Panc1 (cell line): ENCODE measurements at regions not wholly inside any gene's neighbourhood (a gene's known extent, or its start where the extent isn't known, plus 50 kb on each side); places are given as distances from the start of the nearest gene placed in this dataset.

Source experiments
- ATAC-seq: fragments of 200-7000 bp; cut with Tn5 transposase; 2 replicates; pipeline ENCODE4 v1.9.1; 2020; ENCODE audit warnings: mild to moderate bottlenecking, moderate library complexity
- BruUV-seq: library from RNA; stranded (reverse); fragments of 400-500 nt; replicated peaks from 2 replicates; lab custom pipeline; 2021; lab: Mats Ljungman, UMichigan
- CTCF ChIA-PET: fragments of 300-600 bp; sonication (Branson Sonifier 250); formaldehyde crosslinking; loops from one replicate; lab custom pipeline; 2022; ENCODE audit warnings: antibody characterized with exemption; lab: Charles Lee
- POLR2A ChIA-PET: fragments of 300-600 bp; sonication (Branson Sonifier 250); formaldehyde crosslinking; loops from one replicate; lab custom pipeline; 2022; ENCODE audit warnings: antibody characterized with exemption; lab: Charles Lee
- DNase-seq: peaks from one replicate; pipeline ENCODE4 v3.0.0-alpha.2; 2010; ENCODE audit warnings: low read depth, low spot score
- H3K27ac ChIP-seq: 2 replicates; pipeline ENCODE4 v1.5.1; 2011; ENCODE audit warnings: mild to moderate bottlenecking, low read length, inconsistent platforms
- H3K27me3 ChIP-seq: fragments of 200-500 bp; sonication (Bioruptor generic); 2 replicates; pipeline ENCODE4 v1.6.0; 2014; ENCODE audit warnings: low read length, inconsistent platforms; ENCODE audit not compliant: control insufficient read depth, insufficient read depth
- H3K36me3 ChIP-seq: fragments of 200-500 bp; sonication (Bioruptor generic); 2 replicates; pipeline ENCODE4 v1.5.1; 2014; ENCODE audit warnings: inconsistent platforms, mild to moderate bottlenecking, low read length, moderate library complexity; ENCODE audit not compliant: control insufficient read depth, insufficient read depth
- H3K4me1 ChIP-seq: 2 replicates; pipeline ENCODE4 v1.5.1; 2011; ENCODE audit warnings: inconsistent platforms, mild to moderate bottlenecking, low read length, moderate library complexity; ENCODE audit not compliant: control insufficient read depth, insufficient read depth
- H3K4me3 ChIP-seq, 2 experiments: 2 replicates each; pipeline ENCODE4 v1.5.1; 2011 to 2012; ENCODE audit warnings: low read depth in 2 of 2, low read length in 2 of 2, mild to moderate bottlenecking in 2 of 2, inconsistent platforms in 1 of 2, moderate library complexity in 1 of 2
- H3K9me3 ChIP-seq: fragments of 200-500 bp; sonication (Bioruptor generic); 2 replicates; pipeline ENCODE4 v1.5.1; 2014; ENCODE audit warnings: low read depth, mild to moderate bottlenecking, inconsistent platforms, low read length, moderate library complexity; ENCODE audit not compliant: control insufficient read depth, insufficient read depth
- CTCF ChIP-seq: fragments of 450-650 bp; IDR thresholded peaks from 2 replicates; pipeline ENCODE4 v1.5.1; 2017; ENCODE audit warnings: mild to moderate bottlenecking
- POLR2AphosphoS5 ChIP-seq: IDR thresholded peaks from 2 replicates; pipeline ENCODE4 v1.6.1; 2012; ENCODE audit warnings: mild to moderate bottlenecking, low read depth, low read length, moderate library complexity
- SIN3A ChIP-seq: IDR thresholded peaks from 2 replicates; pipeline ENCODE4 v1.6.1; 2012; ENCODE audit warnings: low read depth, mild to moderate bottlenecking, low read length, moderate library complexity, borderline replicate concordance; ENCODE audit not compliant: insufficient read depth
- TCF7L2 ChIP-seq: IDR thresholded peaks from 2 replicates; pipeline ENCODE4 v1.6.1; 2011; ENCODE audit warnings: mild to moderate bottlenecking, low read depth, low read length, inconsistent platforms
- in situ Hi-C: cut with HindIII; loops from 2 replicates; pipeline ENCODE4 v1.10.0; 2016; ENCODE audit warnings: low sequenced_read_pairs, low pct_unique_long_range_greater_than_20kb
- intact Hi-C: fragments of 100-400 bp; cut with micrococcal nuclease; formaldehyde crosslinking; loops from one replicate; pipeline ENCODE4 v1.10.0; 2022; ENCODE audit not compliant: unreplicated experiment
- TF ChIP-seq, protein P1 (sequence below), 2 experiments: IDR thresholded peaks; 2 replicates each; pipeline ENCODE4 v1.6.1; 2011 to 2012; ENCODE audit warnings: low read depth in 2 of 2, control low read depth in 1 of 2, low read length in 1 of 2, mild to moderate bottlenecking in 1 of 2, moderate library complexity in 1 of 2; ENCODE audit not compliant: insufficient read depth in 1 of 2

- TF ChIP-seq POLR2AphosphoS5 (no peak), CTCF (no peak), SIN3A (no peak), TCF7L2 (no peak)
- TF ChIP-seq, protein P1, sequence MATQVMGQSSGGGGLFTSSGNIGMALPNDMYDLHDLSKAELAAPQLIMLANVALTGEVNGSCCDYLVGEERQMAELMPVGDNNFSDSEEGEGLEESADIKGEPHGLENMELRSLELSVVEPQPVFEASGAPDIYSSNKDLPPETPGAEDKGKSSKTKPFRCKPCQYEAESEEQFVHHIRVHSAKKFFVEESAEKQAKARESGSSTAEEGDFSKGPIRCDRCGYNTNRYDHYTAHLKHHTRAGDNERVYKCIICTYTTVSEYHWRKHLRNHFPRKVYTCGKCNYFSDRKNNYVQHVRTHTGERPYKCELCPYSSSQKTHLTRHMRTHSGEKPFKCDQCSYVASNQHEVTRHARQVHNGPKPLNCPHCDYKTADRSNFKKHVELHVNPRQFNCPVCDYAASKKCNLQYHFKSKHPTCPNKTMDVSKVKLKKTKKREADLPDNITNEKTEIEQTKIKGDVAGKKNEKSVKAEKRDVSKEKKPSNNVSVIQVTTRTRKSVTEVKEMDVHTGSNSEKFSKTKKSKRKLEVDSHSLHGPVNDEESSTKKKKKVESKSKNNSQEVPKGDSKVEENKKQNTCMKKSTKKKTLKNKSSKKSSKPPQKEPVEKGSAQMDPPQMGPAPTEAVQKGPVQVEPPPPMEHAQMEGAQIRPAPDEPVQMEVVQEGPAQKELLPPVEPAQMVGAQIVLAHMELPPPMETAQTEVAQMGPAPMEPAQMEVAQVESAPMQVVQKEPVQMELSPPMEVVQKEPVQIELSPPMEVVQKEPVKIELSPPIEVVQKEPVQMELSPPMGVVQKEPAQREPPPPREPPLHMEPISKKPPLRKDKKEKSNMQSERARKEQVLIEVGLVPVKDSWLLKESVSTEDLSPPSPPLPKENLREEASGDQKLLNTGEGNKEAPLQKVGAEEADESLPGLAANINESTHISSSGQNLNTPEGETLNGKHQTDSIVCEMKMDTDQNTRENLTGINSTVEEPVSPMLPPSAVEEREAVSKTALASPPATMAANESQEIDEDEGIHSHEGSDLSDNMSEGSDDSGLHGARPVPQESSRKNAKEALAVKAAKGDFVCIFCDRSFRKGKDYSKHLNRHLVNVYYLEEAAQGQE (IDR thresholded peaks at IDR 0.05; ENCODE audit: insufficient read depth in 1 of 2, low read depth in 2 of 2, low read length in 1 of 2), result no peak
- H3K4me1 ChIP-seq, result no peaks in the 10 kb centered on the region
- H3K4me3 ChIP-seq, result no peak overlapping the region
- BruUV-seq, result no TSS peak
- H3K27ac ChIP-seq, result no peak overlapping the region
- no peaks in the 10 kb centered on the region for H3K9me3 ChIP-seq
- intact Hi-C loops, result no loop called here
- ChIA-PET CTCF (no interaction called here), POLR2A (no interaction called here)
- no peak for DNase-seq
- no peaks in the 10 kb centered on the region for H3K36me3 ChIP-seq
- no peak for ATAC-seq
- in situ Hi-C loops, result no loop called here
- H3K27me3 ChIP-seq, result no peaks in the 10 kb centered on the region
Measured at GRCh38 chr5:56538580-56538979, 276.8 kb upstream of the MAP3K1 start.

DNA sequence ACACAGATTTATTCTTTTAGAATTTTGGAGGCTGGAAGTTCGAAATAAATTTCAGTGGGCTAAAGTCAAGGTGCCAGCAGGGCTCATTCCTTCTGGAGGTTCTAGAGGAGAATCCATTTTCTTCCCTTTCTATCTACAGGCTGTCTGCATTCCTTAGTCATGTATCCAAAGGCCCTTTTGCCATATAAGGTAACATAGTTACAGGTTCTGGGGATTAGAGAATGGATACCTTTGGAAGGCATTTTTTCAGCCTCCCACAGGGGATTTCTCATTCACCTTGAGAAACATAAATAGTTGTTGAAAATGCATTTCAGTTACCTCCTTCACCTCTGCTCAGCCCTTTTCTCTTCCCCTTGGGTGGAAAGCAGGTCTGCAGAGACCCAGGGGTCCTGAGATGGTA lies 280.0 kb upstream of the MAP3K1 start:
- no peak for DNase-seq
- H3K27me3 ChIP-seq, result no peaks in the 10 kb centered on the region
- POLR2A ChIA-PET, result no interaction called here
- H3K9me3 ChIP-seq, result no peaks in the 10 kb centered on the region
- no peak overlapping the region for H3K27ac ChIP-seq
- ATAC-seq, result no peak
- no peak overlapping the region for H3K4me3 ChIP-seq
- CTCF ChIA-PET, result no interaction called here
- BruUV-seq, result no TSS peak
- no peaks in the 10 kb centered on the region for H3K36me3 ChIP-seq
- H3K4me1 ChIP-seq, result no peaks in the 10 kb centered on the region
- in situ Hi-C loops, result no loop called here
- TF ChIP-seq, protein P1 (IDR thresholded peaks at IDR 0.05; ENCODE audit: insufficient read depth in 1 of 2, low read depth in 2 of 2, low read length in 1 of 2), result no peak
- TF ChIP-seq POLR2AphosphoS5 (no peak), SIN3A (no peak)
- intact Hi-C loops, result no loop called here
